C4-2B (cell line): ENCODE measurements at regions not wholly inside any gene's neighbourhood (a gene's known extent, or its start where the extent isn't known, plus 50 kb on each side); places are given as distances from the start of the nearest gene placed in this dataset.

Experiments
- ZFX ChIP-seq: fragments of 450-650 bp; IDR thresholded peaks from 2 replicates; pipeline ENCODE4 v1.6.1; 2017
- TF ChIP-seq, protein P1 (sequence below): fragments of 450-650 bp; conservative IDR thresholded peaks from 2 replicates; pipeline ENCODE4 v1.5.1; 2017; ENCODE audit warnings: mild to moderate bottlenecking

DNA sequence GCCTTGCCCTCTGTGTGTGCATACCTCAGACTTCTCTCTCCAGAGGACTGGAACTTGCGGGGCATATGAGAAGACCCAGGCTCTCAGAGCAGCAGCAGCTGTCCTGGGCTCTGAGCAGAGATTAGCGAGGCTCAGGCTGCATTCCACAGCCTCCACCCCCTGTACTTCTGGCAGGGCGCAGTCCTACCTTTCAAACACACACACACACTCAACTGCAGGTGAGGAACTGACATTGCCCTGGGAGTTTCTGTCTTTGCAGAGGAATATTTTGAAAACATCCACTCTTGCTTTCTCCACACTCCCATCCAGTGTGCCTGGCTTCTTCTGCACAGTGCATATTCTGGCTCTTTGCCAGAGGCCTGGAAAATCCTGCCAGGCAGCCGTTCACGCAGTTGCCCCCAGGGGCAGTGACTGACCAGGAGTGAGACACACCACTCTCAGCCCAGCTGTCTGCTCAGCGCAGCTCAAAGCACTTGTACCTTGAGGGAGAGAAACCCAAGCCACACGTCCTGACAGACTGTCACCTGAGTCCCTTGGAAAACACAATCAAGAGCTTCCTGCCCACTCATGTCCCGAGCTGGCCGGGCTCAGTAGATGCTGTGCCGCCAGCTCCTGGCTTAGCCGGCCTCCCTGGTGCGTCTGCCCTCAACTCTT lies 460.8 kb downstream of the RNF144A start:
- TF ChIP-seq, protein P1, sequence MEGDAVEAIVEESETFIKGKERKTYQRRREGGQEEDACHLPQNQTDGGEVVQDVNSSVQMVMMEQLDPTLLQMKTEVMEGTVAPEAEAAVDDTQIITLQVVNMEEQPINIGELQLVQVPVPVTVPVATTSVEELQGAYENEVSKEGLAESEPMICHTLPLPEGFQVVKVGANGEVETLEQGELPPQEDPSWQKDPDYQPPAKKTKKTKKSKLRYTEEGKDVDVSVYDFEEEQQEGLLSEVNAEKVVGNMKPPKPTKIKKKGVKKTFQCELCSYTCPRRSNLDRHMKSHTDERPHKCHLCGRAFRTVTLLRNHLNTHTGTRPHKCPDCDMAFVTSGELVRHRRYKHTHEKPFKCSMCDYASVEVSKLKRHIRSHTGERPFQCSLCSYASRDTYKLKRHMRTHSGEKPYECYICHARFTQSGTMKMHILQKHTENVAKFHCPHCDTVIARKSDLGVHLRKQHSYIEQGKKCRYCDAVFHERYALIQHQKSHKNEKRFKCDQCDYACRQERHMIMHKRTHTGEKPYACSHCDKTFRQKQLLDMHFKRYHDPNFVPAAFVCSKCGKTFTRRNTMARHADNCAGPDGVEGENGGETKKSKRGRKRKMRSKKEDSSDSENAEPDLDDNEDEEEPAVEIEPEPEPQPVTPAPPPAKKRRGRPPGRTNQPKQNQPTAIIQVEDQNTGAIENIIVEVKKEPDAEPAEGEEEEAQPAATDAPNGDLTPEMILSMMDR = no peak; the same call in 1 of the 2 replicates
- no peak for TF ChIP-seq ZFX
